GM19395 (cell line): ENCODE measurements at regions not wholly inside any gene's neighbourhood (a gene's known extent, or its start where the extent isn't known, plus 50 kb on each side); places are given as distances from the start of the nearest gene placed in this dataset.

Experiments used
- ATAC-seq: cut with Tn5 transposase; IDR thresholded peaks from one replicate; pipeline ENCODE4 v1.9.1; 2021; ENCODE audit warnings: mild to moderate bottlenecking, moderate library complexity; ENCODE audit not compliant: unreplicated experiment

GRCh38 chr16:49003992-49004391 lies 277.6 kb downstream of the CBLN1 start:
- ATAC-seq: no peak

- no peak for ATAC-seq
Observed at GRCh38 chr16:49003022-49003421, 278.6 kb downstream of the CBLN1 start.

- no peak for ATAC-seq
Observed at GRCh38 chr16:49000594-49000993, 281.0 kb downstream of the CBLN1 start.

GRCh38 chr16:48999508-48999907 lies 282.1 kb downstream of the CBLN1 start:
- no peak for ATAC-seq

GRCh38 chr16:48999044-48999443 lies 282.6 kb downstream of the CBLN1 start:
- no peak for ATAC-seq

GRCh38 chr16:48997946-48998345 lies 283.7 kb downstream of the CBLN1 start:
- no peak for ATAC-seq

- no peak for ATAC-seq
Observed at GRCh38 chr16:48997081-48997615, 284.5 kb downstream of the CBLN1 start.

- no peak for ATAC-seq
Observed at GRCh38 chr16:48978501-48978900, 303.1 kb downstream of the CBLN1 start.

- no peak for ATAC-seq
Observed at GRCh38 chr16:48972236-48972635, 309.4 kb downstream of the CBLN1 start.

- no peak for ATAC-seq
Observed at GRCh38 chr16:48971571-48972077, 310.0 kb downstream of the CBLN1 start.

GRCh38 chr16:48970216-48970615 lies 311.4 kb downstream of the CBLN1 start:
- ATAC-seq: no peak

GRCh38 chr16:48969611-48970010 lies 312.0 kb downstream of the CBLN1 start:
- ATAC-seq: no peak

- ATAC-seq: no peak
Observed at GRCh38 chr16:48965386-48965785, 316.3 kb downstream of the CBLN1 start.

GRCh38 chr16:48963901-48964615 lies 317.6 kb downstream of the CBLN1 start:
- ATAC-seq: no peak

GRCh38 chr16:48963306-48963705 lies 318.3 kb downstream of the CBLN1 start:
- no peak for ATAC-seq

- no peak for ATAC-seq
Observed at GRCh38 chr16:48961546-48961945, 320.1 kb downstream of the CBLN1 start.

- no peak for ATAC-seq
Observed at GRCh38 chr16:48960830-48961229, 320.8 kb downstream of the CBLN1 start.

- no peak for ATAC-seq
Observed at GRCh38 chr16:48959747-48960146, 321.9 kb downstream of the CBLN1 start.

GRCh38 chr16:48959204-48959603 lies 322.4 kb downstream of the CBLN1 start:
- ATAC-seq: no peak

GRCh38 chr16:48958681-48959080 lies 323.0 kb downstream of the CBLN1 start:
- no peak for ATAC-seq

- ATAC-seq: no peak
Observed at GRCh38 chr16:48956620-48957019, 325.0 kb downstream of the CBLN1 start.

- ATAC-seq: no peak
Observed at GRCh38 chr16:48955837-48956236, 325.8 kb downstream of the CBLN1 start.
